Lung (tissue), 11 donors: ENCODE measurements at regions not wholly inside any gene's neighbourhood (a gene's known extent, or its start where the extent isn't known, plus 50 kb on each side); places are given as distances from the start of the nearest gene placed in this dataset.

Experiments
- ATAC-seq: fragments of 200-7000 bp; cut with Tn5 transposase; one replicate; pipeline ENCODE4 v1.9.1; 2020; ENCODE audit warnings: moderate number of reproducible peaks; ENCODE audit not compliant: insufficient read depth, low FRiP score
- DNase-seq, 3 donors: peaks; one replicate each; pipeline ENCODE4 v3.0.0-alpha.2; 2013 to 2017
- H3K27ac ChIP-seq, 2 donors: one replicate each; pipeline ENCODE4 v1.5.1; 2013; ENCODE audit warnings: mild to moderate bottlenecking in 2 of 2, moderate library complexity in 2 of 2, control low read depth in 1 of 2, inconsistent platforms in 1 of 2, low read depth in 1 of 2, low read length in 1 of 2
- H3K27me3 ChIP-seq, 3 donors: one replicate each; pipeline ENCODE4 v1.5.1; 2013; ENCODE audit warnings: low read length in 2 of 3; ENCODE audit not compliant: control insufficient read depth in 3 of 3, insufficient read depth in 3 of 3
- H3K36me3 ChIP-seq, 4 donors: one replicate each; pipeline ENCODE4 v1.5.1; 2013; ENCODE audit warnings: low read length in 4 of 4, mild to moderate bottlenecking in 1 of 4, moderate library complexity in 1 of 4; ENCODE audit not compliant: control insufficient read depth in 4 of 4, insufficient read depth in 4 of 4
- H3K4me1 ChIP-seq, 5 donors: one replicate each; pipeline ENCODE4 v1.5.1; 2013; ENCODE audit warnings: low read length in 5 of 5, mild to moderate bottlenecking in 2 of 5, moderate library complexity in 1 of 5; ENCODE audit not compliant: control insufficient read depth in 5 of 5, insufficient read depth in 5 of 5
- H3K4me3 ChIP-seq: one replicate; pipeline ENCODE4 v1.5.1; 2013; ENCODE audit warnings: mild to moderate bottlenecking, control low read depth, moderate library complexity
- H3K9ac ChIP-seq, 2 donors: one replicate each; pipeline ENCODE4 v1.5.1; 2013; ENCODE audit warnings: low read length in 2 of 2, control low read depth in 1 of 2; ENCODE audit not compliant: insufficient read depth in 1 of 2
- H3K9me3 ChIP-seq, 4 donors: one replicate each; pipeline ENCODE4 v1.5.1; 2013; ENCODE audit warnings: low read length in 3 of 4, mild to moderate bottlenecking in 1 of 4, moderate library complexity in 1 of 4; ENCODE audit not compliant: control insufficient read depth in 4 of 4, insufficient read depth in 3 of 4
- WGBS, 2 donors: extraction: QIAGEN DNeasy Blood & Tissue Kit; methylation state at CpG; one replicate each; pipeline ENCODE4 v1.1.7; 2013; 5-methylcytosine and 5-hydroxymethylcytosine counted together
- TF ChIP-seq, protein P1 (sequence below): IDR thresholded peaks from 2 replicates; pipeline ENCODE4 v1.5.1; 2012; ENCODE audit warnings: mild to moderate bottlenecking; ENCODE audit errors: control extremely low read depth, extremely low read depth
- donor health status: control.
- donor health status: control.
- donor health status: Bipolar disorder and iron deficiency.
- donor health status: healthy.
- donor health status: DM: yes; HTN: yes; CAD: no.

DNA sequence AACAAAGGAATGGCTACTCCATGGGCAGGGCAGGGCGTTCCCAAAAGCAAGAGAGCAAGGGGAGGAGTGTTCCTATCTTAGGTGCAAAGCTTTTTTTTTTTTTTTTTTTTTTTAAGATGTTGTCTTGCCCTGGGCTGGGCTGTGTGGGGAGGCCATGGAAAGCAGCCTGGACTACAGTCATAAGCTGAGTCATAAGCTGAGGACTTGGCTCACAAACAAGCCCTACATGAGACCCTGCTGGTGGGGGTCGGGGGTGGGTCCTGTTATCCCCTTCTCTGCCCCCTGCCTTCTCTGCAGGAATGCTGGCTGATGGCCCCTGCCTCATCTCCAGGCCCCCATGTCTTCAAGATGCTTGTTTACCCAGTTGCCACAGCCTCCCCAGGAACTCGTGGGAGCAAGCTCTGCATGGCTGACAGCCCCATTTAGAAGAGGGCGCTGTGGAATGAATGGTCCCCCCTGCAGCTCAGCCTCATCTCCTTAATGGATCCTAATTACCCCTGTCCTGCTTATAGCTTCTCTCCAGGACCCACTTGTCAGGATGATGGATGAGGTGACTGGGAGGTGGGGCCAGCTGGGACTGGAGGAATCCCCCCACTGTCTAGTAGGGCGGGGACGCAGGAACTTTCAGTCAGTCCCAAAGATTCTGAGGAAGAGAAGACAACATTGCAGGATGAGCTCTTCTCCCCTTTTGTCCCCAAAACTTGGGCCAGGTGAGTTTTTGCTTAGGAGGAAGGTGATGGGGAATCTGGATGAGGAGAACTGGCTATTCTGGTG lies 340.8 kb upstream of the PODXL start:
- TF ChIP-seq, protein P1, sequence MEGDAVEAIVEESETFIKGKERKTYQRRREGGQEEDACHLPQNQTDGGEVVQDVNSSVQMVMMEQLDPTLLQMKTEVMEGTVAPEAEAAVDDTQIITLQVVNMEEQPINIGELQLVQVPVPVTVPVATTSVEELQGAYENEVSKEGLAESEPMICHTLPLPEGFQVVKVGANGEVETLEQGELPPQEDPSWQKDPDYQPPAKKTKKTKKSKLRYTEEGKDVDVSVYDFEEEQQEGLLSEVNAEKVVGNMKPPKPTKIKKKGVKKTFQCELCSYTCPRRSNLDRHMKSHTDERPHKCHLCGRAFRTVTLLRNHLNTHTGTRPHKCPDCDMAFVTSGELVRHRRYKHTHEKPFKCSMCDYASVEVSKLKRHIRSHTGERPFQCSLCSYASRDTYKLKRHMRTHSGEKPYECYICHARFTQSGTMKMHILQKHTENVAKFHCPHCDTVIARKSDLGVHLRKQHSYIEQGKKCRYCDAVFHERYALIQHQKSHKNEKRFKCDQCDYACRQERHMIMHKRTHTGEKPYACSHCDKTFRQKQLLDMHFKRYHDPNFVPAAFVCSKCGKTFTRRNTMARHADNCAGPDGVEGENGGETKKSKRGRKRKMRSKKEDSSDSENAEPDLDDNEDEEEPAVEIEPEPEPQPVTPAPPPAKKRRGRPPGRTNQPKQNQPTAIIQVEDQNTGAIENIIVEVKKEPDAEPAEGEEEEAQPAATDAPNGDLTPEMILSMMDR, result no peak
- H3K4me3 ChIP-seq, result no peak overlapping the region
- H3K36me3 ChIP-seq, result no peaks in the 10 kb centered on the region
- H3K27ac ChIP-seq, result no peak overlapping the region
- WGBS, 2 donors, result 49 to 67% methylated on average over 6 of the region's 6 CpGs
- H3K4me1 ChIP-seq, result peaks cover 0 to 16% (median 0%) of the 10 kb centered on the region in 5 donors
- DNase-seq, result peak; percentile 70 to 72 (median 70)
- H3K9ac ChIP-seq, result no peak overlapping the region
- H3K27me3 ChIP-seq, result no peaks in the 10 kb centered on the region
- ATAC-seq, result no peak
- peaks cover 0 to 5% (median 0%) of the 10 kb centered on the region in 4 donors for H3K9me3 ChIP-seq

DNA sequence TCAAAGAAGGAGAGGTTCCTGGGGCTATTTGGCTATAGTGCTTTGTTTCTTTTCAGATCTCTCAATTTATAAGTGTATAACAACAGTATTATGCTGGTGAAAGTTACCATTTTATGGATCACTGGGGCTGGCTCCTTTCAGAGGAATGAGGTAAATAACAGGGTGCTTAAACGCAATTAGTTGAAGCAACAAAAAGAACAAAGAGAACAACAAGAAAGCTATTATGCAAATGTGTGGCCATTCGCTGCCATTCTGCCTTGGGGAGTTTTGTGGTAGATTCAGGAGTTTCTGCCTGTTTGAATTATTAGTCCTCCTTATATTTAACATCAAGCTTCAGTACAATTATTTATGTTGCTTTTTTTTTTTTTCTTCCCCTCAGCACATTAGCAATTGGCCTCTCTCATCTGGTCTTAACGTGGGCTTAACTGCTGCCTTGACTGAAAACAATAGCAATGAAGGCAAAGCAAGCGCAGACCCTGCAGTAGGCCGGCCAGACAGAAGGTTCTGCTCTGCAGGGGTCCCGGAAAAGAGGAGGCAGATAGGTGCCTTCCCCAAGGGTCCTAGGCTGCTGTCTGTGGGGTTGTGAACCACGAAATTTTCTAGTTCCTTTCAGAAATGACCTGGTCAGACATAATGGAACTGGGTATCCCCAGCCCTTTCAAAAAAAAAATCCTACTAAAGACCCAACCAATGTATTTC lies 339.9 kb upstream of the PODXL start:
- Histone ChIP-seq H3K36me3 (no peaks in the 10 kb centered on the region), H3K9me3 (peaks cover 0 to 4% (median 0%) of the 10 kb centered on the region in 4 donors), H3K9ac (no peak overlapping the region), H3K27me3 (no peaks in the 10 kb centered on the region), H3K4me3 (no peak overlapping the region), H3K4me1 (peaks cover 0 to 16% (median 0%) of the 10 kb centered on the region in 5 donors), H3K27ac (no peak overlapping the region)
- DNase-seq (no peak), ATAC-seq (no peak)
- 66 to 76% methylated on average over 7 of the region's 7 CpGs for WGBS, 2 donors
- TF ChIP-seq, protein P1, result no peak

DNA sequence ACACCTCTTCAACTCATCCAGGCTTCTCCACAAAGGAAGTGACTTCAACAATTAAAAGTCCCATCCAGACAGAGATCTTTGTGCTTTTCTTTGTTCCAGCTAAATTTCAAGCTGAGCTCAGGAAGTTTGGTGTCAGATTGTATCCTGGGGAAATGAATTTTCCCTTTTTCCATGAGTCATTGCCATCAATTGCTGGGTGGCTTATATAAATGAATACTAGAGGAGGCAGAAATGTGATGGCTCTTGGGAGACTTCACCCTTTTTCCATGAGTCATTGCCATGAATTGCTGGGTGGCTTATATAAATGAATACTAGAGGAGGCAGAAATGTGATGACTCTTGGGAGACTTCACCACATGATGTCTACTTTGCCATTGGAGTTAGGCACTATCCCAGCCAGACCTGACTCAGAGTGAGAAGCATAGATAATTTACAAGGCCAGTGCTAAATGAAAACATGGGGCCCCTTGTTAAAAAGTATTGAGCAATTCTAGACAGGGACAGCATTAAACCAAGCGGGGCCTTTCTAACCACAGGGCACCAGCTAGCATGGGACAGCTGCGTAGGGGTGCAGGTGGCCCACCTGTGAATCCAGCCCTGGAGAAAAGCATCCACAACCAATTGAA lies 339.2 kb upstream of the PODXL start:
- Histone ChIP-seq H3K36me3 (no peaks in the 10 kb centered on the region), H3K27me3 (no peaks in the 10 kb centered on the region), H3K4me3 (no peak overlapping the region), H3K9ac (no peak overlapping the region), H3K4me1 (peaks cover 0 to 16% (median 0%) of the 10 kb centered on the region in 5 donors), H3K9me3 (peaks cover 0 to 4% (median 0%) of the 10 kb centered on the region in 4 donors), H3K27ac (no peak overlapping the region)
- DNase-seq, result peak in 1 of 3 donors; percentile 12
- ATAC-seq, result no peak
- TF ChIP-seq, protein P1, result no peak
- 88% methylated on average over 2 of the region's 2 CpGs for WGBS, 2 donors
